T-cell (primary cell): ENCODE measurements at regions not wholly inside any gene's neighbourhood (a gene's known extent, or its start where the extent isn't known, plus 50 kb on each side); places are given as distances from the start of the nearest gene placed in this dataset.

Experiments used
- ATAC-seq, 4 experiments: fragments of 200-7000 bp in 3 of 4; fragments of 150-1000 bp in 1 of 4; cut with Tn5 transposase; replicated peaks in 1 of 4; 1 replicate in 3 of 4; 2 replicates in 1 of 4; pipeline ENCODE4 v1.10.0; 2021; ENCODE audit warnings: moderate library complexity in 3 of 4, mild to moderate bottlenecking in 2 of 4, moderate number of reproducible peaks in 1 of 4
- CTCF ChIA-PET, 2 donors: fragments of 300-600 bp; sonication (Branson Sonifier 250); formaldehyde crosslinking; loops; one replicate each; lab custom pipeline; 2022; ENCODE audit warnings: antibody characterized with exemption in 2 of 2; lab: Charles Lee
- POLR2A ChIA-PET, 2 donors: fragments of 300-600 bp; sonication (Branson Sonifier 250); formaldehyde crosslinking; loops; one replicate each; lab custom pipeline; 2022; ENCODE audit warnings: antibody characterized with exemption in 2 of 2; lab: Charles Lee
- DNase-seq, 35 experiments: peaks; one replicate each; pipeline versions ENCODE4 v3.0.0 to v3.0.0-alpha.2; 2013 to 2023
- H3K27ac ChIP-seq: one replicate; pipeline ENCODE4 v1.5.1; 2013; ENCODE audit warnings: low read length
- H3K27me3 ChIP-seq, 2 experiments: replicated peaks in 1 of 2; 1 replicate in 1 of 2; 2 replicates in 1 of 2; pipeline versions ENCODE4 v1.6.1 to v1.7.0; 2013; ENCODE audit warnings: low read length in 1 of 2, mixed read lengths in 1 of 2; ENCODE audit not compliant: control insufficient read depth in 2 of 2, insufficient read depth in 2 of 2; ENCODE audit errors: extremely low read depth in 1 of 2
- H3K36me3 ChIP-seq, 2 donors: 1 replicate in 1 of 2; 2 replicates in 1 of 2; pipeline versions ENCODE4 v1.6.1 to v1.7.0; 2013; ENCODE audit warnings: low read length in 1 of 2; ENCODE audit not compliant: control insufficient read depth in 2 of 2, insufficient read depth in 1 of 2; ENCODE audit errors: extremely low read depth in 1 of 2
- H3K4me1 ChIP-seq, 2 experiments: 1 replicate in 1 of 2; 2 replicates in 1 of 2; pipeline versions ENCODE4 v1.6.1 to v1.7.0; 2013; ENCODE audit warnings: low read length in 2 of 2, mixed read lengths in 1 of 2; ENCODE audit not compliant: insufficient read depth in 2 of 2, control insufficient read depth in 1 of 2; ENCODE audit errors: extremely low read depth in 1 of 2
- H3K4me3 ChIP-seq, 2 donors: 1 replicate in 1 of 2; 2 replicates in 1 of 2; pipeline versions ENCODE4 v1.5.1 to v1.7.0; 2013; ENCODE audit warnings: mild to moderate bottlenecking in 2 of 2, low read length in 1 of 2, moderate library complexity in 1 of 2; ENCODE audit not compliant: control insufficient read depth in 1 of 2; ENCODE audit errors: extremely low read depth in 1 of 2
- H3K9me3 ChIP-seq: 2 replicates; pipeline ENCODE4 v1.7.0; 2013
- H3K27ac Mint-ChIP-seq, 2 donors: one replicate each; pipeline ENCODE4 v1.8.0; 2020 to 2021; ENCODE audit warnings: mild to moderate bottlenecking in 2 of 2, mixed read lengths in 2 of 2
- H3K27me3 Mint-ChIP-seq, 2 donors: one replicate each; pipeline ENCODE4 v1.8.0; 2021 to 2022; ENCODE audit warnings: mixed read lengths in 2 of 2
- H3K36me3 Mint-ChIP-seq: one replicate; pipeline ENCODE4 v1.8.0; 2021; ENCODE audit warnings: mixed read lengths
- H3K4me1 Mint-ChIP-seq, 3 donors: one replicate each; pipeline ENCODE4 v1.8.0; 2020 to 2022; ENCODE audit warnings: mixed read lengths in 3 of 3, mild to moderate bottlenecking in 1 of 3
- H3K4me3 Mint-ChIP-seq, 3 donors: one replicate each; pipeline ENCODE4 v1.8.0; 2020 to 2022; ENCODE audit warnings: mild to moderate bottlenecking in 3 of 3, mixed read lengths in 3 of 3, moderate library complexity in 3 of 3
- H3K9me3 Mint-ChIP-seq, 3 donors: one replicate each; pipeline ENCODE4 v1.8.0; 2020 to 2022; ENCODE audit warnings: mixed read lengths in 3 of 3
- WGBS: methylation state at CpG from one replicate; pipeline ENCODE4 v1.1.5; 2013; ENCODE audit warnings: missing lambda C conversion rate; ENCODE audit not compliant: insufficient coverage; 5-methylcytosine and 5-hydroxymethylcytosine counted together

GRCh38 chr12:131380965-131381705 is 329.8 kb upstream of the SFSWAP start:
- ATAC-seq, result no peak

GRCh38 chr12:131381716-131382430 is 329.0 kb upstream of the SFSWAP start:
- DNase-seq (no peak), ATAC-seq (no peak)
- no peak overlapping the region for H3K4me3 ChIP-seq
- no peak overlapping the region for H3K27ac Mint-ChIP-seq
- peaks cover 0 to 44% of the 10 kb centered on the region in 2 experiments for H3K27me3 ChIP-seq
- H3K36me3 ChIP-seq, result no peaks in the 10 kb centered on the region
- 82% methylated on average over 12 of the region's 22 CpGs for WGBS
- H3K4me3 Mint-ChIP-seq, result no peak overlapping the region
- H3K9me3 Mint-ChIP-seq, result no peaks in the 10 kb centered on the region
- no peaks in the 10 kb centered on the region for H3K4me1 ChIP-seq
- H3K27ac ChIP-seq, result no peak overlapping the region
- H3K36me3 Mint-ChIP-seq, result no peaks in the 10 kb centered on the region
- CTCF ChIA-PET, result no interaction called here
- no peaks in the 10 kb centered on the region for H3K9me3 ChIP-seq
- POLR2A ChIA-PET, result no interaction called here
- peaks cover 6 to 10% of the 10 kb centered on the region in 2 donors for H3K27me3 Mint-ChIP-seq
- H3K4me1 Mint-ChIP-seq, result no peaks in the 10 kb centered on the region

More at GRCh38 chr12:131380965-131381705, 329.8 kb upstream of the SFSWAP start:
- no peaks in the 10 kb centered on the region for H3K4me1 ChIP-seq
- Mint-ChIP-seq H3K9me3 (no peaks in the 10 kb centered on the region), H3K36me3 (no peaks in the 10 kb centered on the region), H3K4me3 (no peak overlapping the region), H3K27me3 (peaks cover 6 to 10% of the 10 kb centered on the region in 2 donors), H3K27ac (no peak overlapping the region), H3K4me1 (no peaks in the 10 kb centered on the region)
- H3K4me3 ChIP-seq, result no peak overlapping the region
- DNase-seq, result no peak
- H3K27me3 ChIP-seq, result peaks cover 0 to 39% of the 10 kb centered on the region in 2 experiments
- H3K27ac ChIP-seq, result no peak overlapping the region
- POLR2A ChIA-PET, result no interaction called here
- 70% methylated on average over 21 of the region's 27 CpGs for WGBS
- no peaks in the 10 kb centered on the region for H3K36me3 ChIP-seq
- no peaks in the 10 kb centered on the region for H3K9me3 ChIP-seq
- CTCF ChIA-PET, result no interaction called here

DNA sequence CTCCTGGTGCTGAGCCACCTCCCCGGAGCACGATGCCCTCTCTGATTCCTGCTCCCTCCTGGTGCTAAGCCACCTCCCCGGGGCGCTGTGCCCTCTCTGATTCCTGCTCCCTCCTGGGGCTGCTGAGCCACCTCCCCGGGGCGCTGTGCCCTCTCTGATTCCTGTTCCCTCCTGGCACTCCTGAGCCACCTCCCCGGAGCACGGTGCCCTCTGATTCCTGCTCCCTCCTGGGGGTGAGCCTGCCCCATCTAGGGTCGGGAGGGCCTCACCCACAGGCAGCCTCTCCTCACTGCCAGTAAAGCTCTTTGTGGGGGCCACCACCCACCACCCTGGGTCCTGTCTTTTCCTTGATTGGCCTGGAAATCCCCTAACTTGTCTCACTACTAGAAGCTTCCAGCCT is 327.6 kb upstream of the SFSWAP start:
- Histone ChIP-seq H3K4me3 (no peak overlapping the region), H3K27ac (no peak overlapping the region), H3K27me3 (peaks cover 0 to 55% of the 10 kb centered on the region in 2 experiments), H3K4me1 (no peaks in the 10 kb centered on the region), H3K9me3 (no peaks in the 10 kb centered on the region), H3K36me3 (no peaks in the 10 kb centered on the region)
- H3K4me3 Mint-ChIP-seq, result no peak overlapping the region
- DNase-seq (no peak), ATAC-seq (no peak)
- H3K27ac Mint-ChIP-seq, result no peak overlapping the region
- no peaks in the 10 kb centered on the region for H3K36me3 Mint-ChIP-seq
- CTCF ChIA-PET, result no interaction called here
- 80% methylated on average over 9 of the region's 9 CpGs for WGBS
- H3K27me3 Mint-ChIP-seq, result peaks cover 7 to 10% of the 10 kb centered on the region in 2 donors
- POLR2A ChIA-PET, result no interaction called here
- H3K9me3 Mint-ChIP-seq, result no peaks in the 10 kb centered on the region
- no peaks in the 10 kb centered on the region for H3K4me1 Mint-ChIP-seq

- Mint-ChIP-seq H3K27me3 (peaks cover 9 to 10% of the 10 kb centered on the region in 2 donors), H3K27ac (no peak overlapping the region), H3K36me3 (no peaks in the 10 kb centered on the region), H3K9me3 (no peaks in the 10 kb centered on the region), H3K4me3 (no peak overlapping the region), H3K4me1 (no peaks in the 10 kb centered on the region)
- H3K36me3 ChIP-seq, result no peaks in the 10 kb centered on the region
- ATAC-seq (no peak), DNase-seq (no peak)
- no peaks in the 10 kb centered on the region for H3K9me3 ChIP-seq
- no peaks in the 10 kb centered on the region for H3K4me1 ChIP-seq
- H3K27ac ChIP-seq, result no peak overlapping the region
- CTCF ChIA-PET, result no interaction called here
- WGBS, result 74% methylated on average over 12 of the region's 21 CpGs
- H3K4me3 ChIP-seq, result no peak overlapping the region
- POLR2A ChIA-PET, result no interaction called here
- H3K27me3 ChIP-seq, result peaks cover 0 to 58% of the 10 kb centered on the region in 2 experiments
These were observed 326.9 kb upstream of the SFSWAP start for GRCh38 chr12:131383741-131384543.

DNA sequence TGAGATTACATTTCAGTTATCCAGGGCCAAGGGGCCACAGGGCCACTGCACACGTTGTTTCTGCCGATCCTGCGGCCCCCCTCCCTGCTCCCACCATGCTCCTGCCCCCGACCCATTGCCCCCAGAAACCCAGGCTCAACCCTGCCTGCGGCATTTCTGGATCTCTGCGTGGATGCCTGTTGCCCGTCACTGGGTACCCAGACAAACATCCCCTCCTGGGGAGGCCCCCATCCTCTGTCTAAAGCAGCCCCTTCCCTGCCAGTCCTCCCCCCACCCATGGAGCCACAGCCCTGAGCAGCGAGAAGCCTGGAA is 326.4 kb upstream of the SFSWAP start:
- ATAC-seq (no peak), DNase-seq (no peak)
- no peaks in the 10 kb centered on the region for H3K9me3 ChIP-seq
- no peak overlapping the region for H3K27ac ChIP-seq
- H3K4me1 ChIP-seq, result no peaks in the 10 kb centered on the region
- H3K27ac Mint-ChIP-seq, result no peak overlapping the region
- no peaks in the 10 kb centered on the region for H3K9me3 Mint-ChIP-seq
- no peaks in the 10 kb centered on the region for H3K4me1 Mint-ChIP-seq
- ChIA-PET POLR2A (no interaction called here), CTCF (no interaction called here)
- no peak overlapping the region for H3K4me3 ChIP-seq
- WGBS, result 47% methylated on average over 4 of the region's 8 CpGs
- H3K27me3 Mint-ChIP-seq, result peaks cover 8 to 9% of the 10 kb centered on the region in 2 donors
- H3K4me3 Mint-ChIP-seq, result no peak overlapping the region
- H3K36me3 ChIP-seq, result no peaks in the 10 kb centered on the region
- peaks cover 0 to 60% of the 10 kb centered on the region in 2 experiments for H3K27me3 ChIP-seq
- H3K36me3 Mint-ChIP-seq, result no peaks in the 10 kb centered on the region

- no peak overlapping the region for H3K27ac ChIP-seq
- Mint-ChIP-seq H3K27me3 (peaks cover 10 to 13% of the 10 kb centered on the region in 2 donors), H3K27ac (no peak overlapping the region), H3K4me3 (no peak overlapping the region), H3K9me3 (no peaks in the 10 kb centered on the region), H3K4me1 (no peaks in the 10 kb centered on the region), H3K36me3 (no peaks in the 10 kb centered on the region)
- no peaks in the 10 kb centered on the region for H3K36me3 ChIP-seq
- POLR2A ChIA-PET, result no interaction called here
- H3K4me1 ChIP-seq, result no peaks in the 10 kb centered on the region
- no peaks in the 10 kb centered on the region for H3K9me3 ChIP-seq
- no peak overlapping the region for H3K4me3 ChIP-seq
- CTCF ChIA-PET, result no interaction called here
- DNase-seq (no peak), ATAC-seq (no peak)
- 83% methylated on average over 24 of the region's 26 CpGs for WGBS
- H3K27me3 ChIP-seq, result peaks cover 0 to 61% of the 10 kb centered on the region in 2 experiments
These were observed 325.4 kb upstream of the SFSWAP start for GRCh38 chr12:131385313-131386166.
